ENCODE measurements at regions not wholly inside any gene's neighbourhood (a gene's known extent, or its start where the extent isn't known, plus 50 kb on each side); places are given as distances from the start of the nearest gene placed in this dataset.
A peak's percentile ranks its signal among the peaks of the same experiment; 100 is the strongest.

DNA sequence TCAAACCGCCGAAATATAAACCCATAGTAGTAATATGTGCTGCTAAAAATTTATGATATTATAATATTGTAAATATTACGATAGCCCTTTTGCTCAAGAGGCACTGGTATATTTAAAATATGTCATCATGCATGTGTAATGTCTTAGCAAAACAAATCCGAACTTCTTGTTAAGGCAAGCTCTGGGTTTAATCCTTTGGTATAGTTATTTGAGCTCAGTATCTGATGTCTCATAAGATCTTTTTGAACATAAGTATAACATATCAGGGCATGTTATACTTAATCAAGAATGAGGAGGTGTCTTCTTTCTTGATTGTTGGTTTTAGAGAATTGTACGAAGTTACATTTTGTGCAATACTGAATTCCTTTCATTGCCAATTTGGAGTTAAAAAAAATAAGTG, 154.1 kb upstream of the CBLB start:
- H3K36me3 ChIP-seq (ENCODE audit: insufficient read depth, low read length), result no peaks in the 10 kb centered on the region
- no peaks in the 10 kb centered on the region for H3K9me3 ChIP-seq (replicated peaks; ENCODE audit: low read length)
- H3K4me1 ChIP-seq (ENCODE audit: control insufficient read depth, insufficient read depth, low read length), result peaks cover 7% of the 10 kb centered on the region
- H3K4me2 ChIP-seq (ENCODE audit: low read length), result no peak overlapping the region
- no peak overlapping the region for H3K4me3 ChIP-seq (ENCODE audit: low read length)
- no peaks in the 10 kb centered on the region for H3K27me3 ChIP-seq (ENCODE audit: control insufficient read depth, insufficient read depth, low read length)
- H3K9ac ChIP-seq (ENCODE audit: low read depth, low read length), result no peak overlapping the region

DNA sequence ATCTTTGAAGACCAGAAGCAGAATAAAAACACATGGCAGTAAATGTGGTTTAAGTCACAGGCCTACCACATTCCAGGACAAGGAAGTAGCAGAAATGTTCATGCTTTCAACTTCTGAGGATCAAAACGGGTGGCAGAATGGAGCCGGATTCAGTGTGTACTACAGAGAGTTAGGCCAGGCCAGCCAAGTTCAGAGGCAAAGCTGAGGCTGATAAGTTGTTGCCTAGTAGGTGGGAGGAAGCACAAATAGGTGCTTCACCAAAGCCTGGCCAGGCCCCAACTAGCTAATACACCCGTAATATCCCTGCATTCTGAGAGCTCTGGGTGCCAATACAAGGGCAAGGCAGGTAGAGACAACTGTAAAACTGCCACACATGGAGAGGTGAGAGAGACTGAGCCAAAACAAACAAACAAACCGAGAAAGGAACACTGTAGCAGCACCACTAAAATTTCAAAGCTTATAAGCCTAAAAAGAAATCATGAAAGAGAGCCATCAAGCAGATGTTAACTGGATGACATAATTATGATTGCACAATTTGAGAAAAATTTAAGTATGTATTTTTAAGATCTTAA, 156.4 kb upstream of the CBLB start:
- H3K4me1 ChIP-seq (ENCODE audit: control insufficient read depth, insufficient read depth, low read length), result peaks cover 17% of the 10 kb centered on the region
- no peak overlapping the region for H3K9ac ChIP-seq (ENCODE audit: low read depth, low read length)
- H3K4me2 ChIP-seq (ENCODE audit: low read length), result no peak overlapping the region
- no peaks in the 10 kb centered on the region for H3K9me3 ChIP-seq (replicated peaks; ENCODE audit: low read length)
- H3K27me3 ChIP-seq (ENCODE audit: control insufficient read depth, insufficient read depth, low read length), result no peaks in the 10 kb centered on the region
- H3K4me3 ChIP-seq (ENCODE audit: low read length), result no peak overlapping the region
- no peaks in the 10 kb centered on the region for H3K36me3 ChIP-seq (ENCODE audit: insufficient read depth, low read length)

DNA sequence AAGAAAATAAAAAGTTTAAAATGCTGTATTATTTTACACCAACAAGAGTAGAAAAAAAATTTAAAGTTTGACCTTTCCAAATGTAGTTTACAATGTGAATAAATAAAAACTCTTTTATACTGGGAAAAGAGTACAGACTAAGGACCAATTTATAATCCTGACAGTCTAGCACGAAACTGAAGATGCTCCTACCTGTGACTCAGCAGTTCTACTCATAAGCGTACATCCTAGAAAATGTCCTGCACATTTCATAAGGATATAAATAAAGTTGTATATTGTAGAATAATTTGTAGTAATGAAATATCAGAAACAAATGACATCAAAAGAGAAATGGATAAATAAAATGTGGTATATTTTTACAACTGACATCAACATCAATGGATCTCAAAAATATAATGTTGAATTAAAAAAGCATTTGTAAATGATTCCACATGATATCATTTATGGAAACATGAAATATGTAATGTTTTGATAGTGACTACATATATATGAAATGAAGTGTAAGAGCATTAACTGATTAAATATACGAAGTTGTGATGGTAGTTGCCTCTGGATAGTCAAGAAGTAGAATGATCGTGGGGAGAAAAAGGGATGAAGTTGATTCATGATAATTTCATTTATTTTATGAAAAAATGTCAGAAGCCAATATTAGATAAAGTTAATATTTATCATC, 161.3 kb upstream of the CBLB start:
- peaks cover 23% of the 10 kb centered on the region for H3K4me1 ChIP-seq (ENCODE audit: control insufficient read depth, insufficient read depth, low read length)
- no peak overlapping the region for H3K9ac ChIP-seq (ENCODE audit: low read depth, low read length)
- no peaks in the 10 kb centered on the region for H3K27me3 ChIP-seq (ENCODE audit: control insufficient read depth, insufficient read depth, low read length)
- H3K9me3 ChIP-seq (replicated peaks; ENCODE audit: low read length), result no peaks in the 10 kb centered on the region
- peak overlapping the region; percentile 30 for H3K4me2 ChIP-seq (ENCODE audit: low read length)
- H3K36me3 ChIP-seq (ENCODE audit: insufficient read depth, low read length), result no peaks in the 10 kb centered on the region
- H3K4me3 ChIP-seq (ENCODE audit: low read length), result no peak overlapping the region

DNA sequence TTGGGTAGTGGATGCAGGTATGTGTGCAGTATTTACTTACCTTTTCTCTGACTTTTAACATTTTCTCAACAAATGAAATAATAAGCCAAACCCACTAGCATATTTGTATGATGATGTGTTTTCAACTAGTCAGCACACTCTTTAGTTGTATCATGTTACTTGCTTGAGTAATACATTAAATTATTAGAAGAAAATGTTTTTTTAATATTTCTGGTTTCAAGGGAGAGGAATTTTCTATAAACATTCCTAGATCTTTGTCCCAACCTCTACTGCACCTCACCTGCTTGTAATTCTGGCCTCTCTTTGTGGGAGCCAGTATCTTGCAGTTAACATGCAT, 161.8 kb upstream of the CBLB start:
- Histone ChIP-seq H3K4me1 (ENCODE audit: control insufficient read depth, insufficient read depth, low read length) (peaks cover 20% of the 10 kb centered on the region), H3K9me3 (replicated peaks; ENCODE audit: low read length) (no peaks in the 10 kb centered on the region), H3K36me3 (ENCODE audit: insufficient read depth, low read length) (no peaks in the 10 kb centered on the region), H3K4me3 (ENCODE audit: low read length) (no peak overlapping the region), H3K4me2 (ENCODE audit: low read length) (peak overlapping the region; percentile 49), H3K9ac (ENCODE audit: low read depth, low read length) (no peak overlapping the region), H3K27me3 (ENCODE audit: control insufficient read depth, insufficient read depth, low read length) (no peaks in the 10 kb centered on the region)

DNA sequence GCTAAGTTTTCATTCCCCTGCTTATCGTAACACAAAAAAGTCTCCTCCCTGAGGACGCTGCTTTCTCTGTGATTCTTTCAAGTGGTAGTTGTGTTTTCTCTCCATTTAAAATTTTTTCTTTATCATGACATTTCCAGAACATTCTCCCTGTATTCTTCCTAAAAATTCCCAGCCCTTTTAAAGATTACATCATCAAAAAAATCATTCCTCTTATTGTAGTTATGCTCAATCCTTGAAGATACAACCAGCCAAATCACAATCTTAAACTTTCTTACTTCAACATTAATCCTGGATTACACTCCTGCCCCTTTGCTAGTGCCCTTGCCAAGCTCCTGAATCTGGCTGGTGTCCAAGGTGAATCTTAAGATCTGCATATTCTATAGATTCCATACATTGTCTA, 163.7 kb upstream of the CBLB start:
- no peak overlapping the region for H3K9ac ChIP-seq (ENCODE audit: low read depth, low read length)
- no peaks in the 10 kb centered on the region for H3K27me3 ChIP-seq (ENCODE audit: control insufficient read depth, insufficient read depth, low read length)
- H3K36me3 ChIP-seq (ENCODE audit: insufficient read depth, low read length), result no peaks in the 10 kb centered on the region
- peaks cover 20% of the 10 kb centered on the region for H3K4me1 ChIP-seq (ENCODE audit: control insufficient read depth, insufficient read depth, low read length)
- H3K4me2 ChIP-seq (ENCODE audit: low read length), result no peak overlapping the region
- no peaks in the 10 kb centered on the region for H3K9me3 ChIP-seq (replicated peaks; ENCODE audit: low read length)
- no peak overlapping the region for H3K4me3 ChIP-seq (ENCODE audit: low read length)

DNA sequence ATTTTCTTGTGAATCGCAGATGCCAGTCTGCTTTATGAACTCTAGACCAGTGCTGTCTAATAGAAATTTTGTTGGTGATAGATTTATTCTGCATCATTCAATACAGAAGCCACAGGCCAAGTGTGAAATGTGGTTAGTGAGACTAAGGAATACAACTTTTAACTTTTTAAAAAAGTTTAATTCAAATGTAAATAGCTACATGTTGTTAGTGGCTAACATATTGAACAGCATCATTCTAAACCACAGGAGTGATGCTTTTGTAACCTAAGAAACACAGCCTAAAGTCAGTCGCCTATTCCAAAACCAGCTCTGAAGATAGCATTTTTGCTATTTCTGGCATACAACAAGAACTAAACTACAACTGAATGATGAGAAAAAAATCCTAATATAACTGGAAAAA, 164.8 kb upstream of the CBLB start:
- Histone ChIP-seq H3K9ac (ENCODE audit: low read depth, low read length) (no peak overlapping the region), H3K4me1 (ENCODE audit: control insufficient read depth, insufficient read depth, low read length) (peaks cover 20% of the 10 kb centered on the region), H3K27me3 (ENCODE audit: control insufficient read depth, insufficient read depth, low read length) (no peaks in the 10 kb centered on the region), H3K9me3 (replicated peaks; ENCODE audit: low read length) (no peaks in the 10 kb centered on the region), H3K4me2 (ENCODE audit: low read length) (no peak overlapping the region), H3K36me3 (ENCODE audit: insufficient read depth, low read length) (no peaks in the 10 kb centered on the region), H3K4me3 (ENCODE audit: low read length) (no peak overlapping the region)

DNA sequence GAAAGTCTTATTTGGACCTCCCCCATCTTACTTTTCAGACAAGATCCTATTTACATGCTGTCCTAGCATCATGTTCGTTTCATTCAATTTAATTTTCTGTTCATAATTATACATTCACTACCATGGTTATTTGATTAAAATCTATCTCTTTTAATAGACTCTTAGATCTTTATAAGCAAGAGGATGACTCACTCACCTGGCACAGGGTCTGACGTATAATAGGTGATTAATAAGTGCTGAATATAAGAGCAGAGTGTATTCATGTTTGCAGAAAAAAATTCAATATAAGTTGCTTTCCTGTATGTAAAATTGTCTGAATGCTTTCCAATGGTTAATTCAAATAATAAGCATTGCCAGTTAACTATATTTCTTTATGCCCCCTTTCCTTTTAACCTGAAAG, 165.5 kb upstream of the CBLB start:
- Histone ChIP-seq H3K4me1 (ENCODE audit: control insufficient read depth, insufficient read depth, low read length) (peaks cover 19% of the 10 kb centered on the region), H3K9me3 (replicated peaks; ENCODE audit: low read length) (no peaks in the 10 kb centered on the region), H3K9ac (ENCODE audit: low read depth, low read length) (no peak overlapping the region), H3K4me2 (ENCODE audit: low read length) (no peak overlapping the region), H3K27me3 (ENCODE audit: control insufficient read depth, insufficient read depth, low read length) (no peaks in the 10 kb centered on the region), H3K4me3 (ENCODE audit: low read length) (no peak overlapping the region), H3K36me3 (ENCODE audit: insufficient read depth, low read length) (no peaks in the 10 kb centered on the region)

DNA sequence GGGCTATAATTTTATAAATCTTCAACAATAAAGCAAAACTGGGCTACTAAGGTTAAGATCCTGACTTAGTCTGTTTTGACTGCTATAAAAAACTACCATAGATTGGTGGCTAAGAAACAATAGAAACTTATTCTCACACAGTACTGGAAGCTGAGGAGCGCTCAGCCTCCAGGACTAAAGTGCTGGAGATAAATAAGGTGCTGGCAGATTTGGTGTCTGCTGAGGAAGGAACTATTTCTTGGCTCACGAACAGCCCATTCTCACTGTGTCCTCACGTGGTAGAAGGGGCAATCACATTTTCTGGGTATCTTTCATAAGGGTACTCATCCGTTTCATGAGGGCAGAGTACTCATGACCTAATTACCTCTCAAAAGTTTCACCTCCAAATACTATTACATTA, 166.8 kb upstream of the CBLB start:
- Histone ChIP-seq H3K4me3 (ENCODE audit: low read length) (no peak overlapping the region), H3K9ac (ENCODE audit: low read depth, low read length) (no peak overlapping the region), H3K9me3 (replicated peaks; ENCODE audit: low read length) (no peaks in the 10 kb centered on the region), H3K36me3 (ENCODE audit: insufficient read depth, low read length) (no peaks in the 10 kb centered on the region), H3K4me1 (ENCODE audit: control insufficient read depth, insufficient read depth, low read length) (peaks cover 8% of the 10 kb centered on the region), H3K4me2 (ENCODE audit: low read length) (no peak overlapping the region), H3K27me3 (ENCODE audit: control insufficient read depth, insufficient read depth, low read length) (no peaks in the 10 kb centered on the region)

DNA sequence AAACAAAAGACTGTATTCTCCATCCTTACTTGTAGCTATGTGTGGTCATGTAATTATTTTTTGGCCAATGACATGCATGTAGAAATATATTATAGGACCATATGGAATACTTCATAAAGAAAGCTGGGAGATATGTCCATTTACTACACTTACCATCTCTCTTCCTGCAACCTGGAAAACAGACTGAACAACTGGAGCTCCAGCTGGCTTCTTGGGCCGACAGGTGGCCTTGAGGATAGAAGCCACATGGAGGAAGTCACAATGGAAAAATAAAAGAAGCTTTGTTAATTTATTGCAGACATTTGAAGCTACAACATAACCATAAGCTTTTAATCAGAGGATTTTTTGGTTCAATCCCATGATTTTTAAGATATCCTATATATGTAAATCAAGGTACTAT, 167.9 kb upstream of the CBLB start:
- no peaks in the 10 kb centered on the region for H3K9me3 ChIP-seq (replicated peaks; ENCODE audit: low read length)
- no peak overlapping the region for H3K4me3 ChIP-seq (ENCODE audit: low read length)
- no peaks in the 10 kb centered on the region for H3K4me1 ChIP-seq (ENCODE audit: control insufficient read depth, insufficient read depth, low read length)
- H3K9ac ChIP-seq (ENCODE audit: low read depth, low read length), result no peak overlapping the region
- no peak overlapping the region for H3K4me2 ChIP-seq (ENCODE audit: low read length)
- H3K27me3 ChIP-seq (ENCODE audit: control insufficient read depth, insufficient read depth, low read length), result no peaks in the 10 kb centered on the region
- no peaks in the 10 kb centered on the region for H3K36me3 ChIP-seq (ENCODE audit: insufficient read depth, low read length)

DNA sequence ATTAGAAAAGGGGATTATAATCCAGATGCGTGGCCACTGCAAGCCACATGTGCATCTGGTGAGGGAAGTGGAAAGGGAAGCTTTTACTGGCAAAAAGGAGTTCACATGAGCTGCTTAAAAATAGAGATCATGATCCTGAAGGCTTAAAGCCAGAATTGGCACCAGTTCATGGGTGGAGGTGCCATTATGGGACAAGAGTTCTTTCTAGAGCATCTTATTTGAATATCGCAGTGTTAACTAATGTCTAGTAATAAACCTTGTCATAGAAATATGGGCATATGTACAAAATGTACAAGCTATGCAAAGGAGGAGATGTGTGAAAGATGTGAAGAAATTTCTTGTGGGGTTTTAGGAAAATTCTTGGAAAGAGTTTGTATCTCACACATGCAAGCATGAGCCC, 178.4 kb upstream of the CBLB start:
- Histone ChIP-seq H3K4me2 (ENCODE audit: low read length) (no peak overlapping the region), H3K36me3 (ENCODE audit: insufficient read depth, low read length) (no peaks in the 10 kb centered on the region), H3K9ac (ENCODE audit: low read depth, low read length) (no peak overlapping the region), H3K4me3 (ENCODE audit: low read length) (no peak overlapping the region), H3K9me3 (replicated peaks; ENCODE audit: low read length) (no peaks in the 10 kb centered on the region), H3K4me1 (ENCODE audit: control insufficient read depth, insufficient read depth, low read length) (no peaks in the 10 kb centered on the region), H3K27me3 (ENCODE audit: control insufficient read depth, insufficient read depth, low read length) (no peaks in the 10 kb centered on the region)

DNA sequence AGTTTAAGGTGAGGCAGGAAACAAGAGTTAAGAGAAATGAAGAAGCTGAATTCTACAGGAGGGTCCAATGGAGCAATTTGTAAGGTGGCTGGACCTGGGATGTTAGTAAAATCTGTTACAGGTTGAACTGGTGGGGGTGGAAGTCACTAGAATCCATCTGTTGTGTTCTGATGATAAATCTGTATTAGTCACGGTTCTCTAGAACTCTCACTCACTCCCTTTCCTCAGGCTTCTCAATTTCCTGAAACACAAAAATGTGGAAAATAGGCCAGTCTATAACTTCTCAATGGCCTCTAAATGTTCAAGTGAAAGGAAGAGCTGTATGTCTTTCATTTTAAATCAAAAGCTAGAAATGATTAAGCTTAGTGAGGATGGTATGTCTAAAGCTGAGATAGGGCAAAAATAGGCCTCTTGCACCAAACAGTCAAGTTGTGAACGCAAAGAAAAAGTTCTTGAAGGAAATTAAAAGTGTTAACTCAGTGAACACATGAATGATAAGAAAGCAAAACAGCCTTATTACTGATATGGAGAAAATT, 180.2 kb upstream of the CBLB start:
- Histone ChIP-seq H3K9ac (ENCODE audit: low read depth, low read length) (no peak overlapping the region), H3K4me3 (ENCODE audit: low read length) (no peak overlapping the region), H3K4me1 (ENCODE audit: control insufficient read depth, insufficient read depth, low read length) (no peaks in the 10 kb centered on the region), H3K4me2 (ENCODE audit: low read length) (no peak overlapping the region), H3K9me3 (replicated peaks; ENCODE audit: low read length) (no peaks in the 10 kb centered on the region), H3K27me3 (ENCODE audit: control insufficient read depth, insufficient read depth, low read length) (no peaks in the 10 kb centered on the region), H3K36me3 (ENCODE audit: insufficient read depth, low read length) (no peaks in the 10 kb centered on the region)

DNA sequence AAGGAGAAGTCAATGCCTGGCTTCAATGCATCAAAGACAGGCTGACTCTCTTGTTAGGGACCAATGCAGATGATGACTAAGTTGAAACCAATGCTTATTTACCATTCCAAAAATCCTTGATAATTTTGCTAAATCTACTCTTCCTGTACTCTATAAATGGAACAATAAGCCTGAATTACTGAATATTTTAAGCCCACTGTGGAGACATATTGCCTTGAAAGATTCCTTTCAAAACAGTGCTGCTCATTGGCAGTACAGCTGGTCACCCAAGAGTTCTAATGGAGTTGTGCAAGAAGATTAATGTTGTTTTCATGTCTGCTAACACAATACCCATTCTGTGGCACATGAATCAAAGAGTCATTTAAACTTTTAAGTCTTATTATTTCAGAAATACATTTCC, 181.0 kb upstream of the CBLB start:
- Histone ChIP-seq H3K4me1 (ENCODE audit: control insufficient read depth, insufficient read depth, low read length) (no peaks in the 10 kb centered on the region), H3K9ac (ENCODE audit: low read depth, low read length) (no peak overlapping the region), H3K36me3 (ENCODE audit: insufficient read depth, low read length) (no peaks in the 10 kb centered on the region), H3K9me3 (replicated peaks; ENCODE audit: low read length) (no peaks in the 10 kb centered on the region), H3K4me2 (ENCODE audit: low read length) (no peak overlapping the region), H3K4me3 (ENCODE audit: low read length) (no peak overlapping the region), H3K27me3 (ENCODE audit: control insufficient read depth, insufficient read depth, low read length) (no peaks in the 10 kb centered on the region)

All from skeletal muscle satellite cell (primary cell).